Hematopoietic multipotent progenitor cell treated with erythropoietin and hydrocortisone succinate and interleukin-3 and kit ligand, for 15 days (in vitro differentiated cells): ENCODE measurements at regions not wholly inside any gene's neighbourhood (a gene's known extent, or its start where the extent isn't known, plus 50 kb on each side); places are given as distances from the start of the nearest gene placed in this dataset.

Experiments used
- DNase-seq: peaks from one replicate; pipeline ENCODE4 v3.0.0-alpha.2; 2015; ENCODE audit warnings: low spot score

DNA sequence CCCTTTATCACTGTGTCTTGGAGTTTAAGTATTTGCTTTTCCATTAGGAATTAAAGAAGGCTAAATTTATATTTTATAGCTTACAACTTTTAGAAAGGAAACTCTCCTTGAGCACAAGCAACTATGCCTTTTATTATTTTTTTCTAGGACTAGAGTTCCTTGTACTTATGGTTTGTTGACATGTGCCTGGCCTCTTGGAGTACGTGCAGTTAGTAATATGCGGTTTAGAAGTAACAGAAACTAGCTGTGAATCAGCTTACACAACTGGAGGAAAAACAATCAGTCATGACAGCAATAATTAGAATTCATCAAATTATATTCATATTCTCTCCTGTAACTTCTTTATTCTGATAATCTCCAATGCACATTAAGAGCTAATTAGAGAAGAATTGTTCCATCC is 428.7 kb downstream of the AEBP2 start:
- no peak for DNase-seq

DNA sequence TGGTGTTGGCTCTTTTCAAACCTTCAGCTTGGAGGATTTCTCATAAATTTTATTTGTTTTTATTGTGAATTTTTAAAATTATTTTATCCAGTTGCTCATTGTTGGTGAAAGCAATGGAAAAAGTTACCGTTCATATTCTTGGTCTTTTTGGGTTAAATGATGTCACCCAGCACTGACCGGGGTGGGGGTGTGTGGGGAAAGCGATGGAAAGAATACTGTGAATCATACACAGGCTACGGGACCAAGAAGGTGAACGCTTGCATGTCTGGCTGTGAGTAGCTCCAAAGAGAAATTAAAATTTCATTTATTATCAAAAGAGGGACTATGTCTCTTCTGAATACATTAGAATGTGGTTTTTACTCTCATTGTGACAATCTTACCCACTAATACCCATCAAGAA is 430.1 kb downstream of the AEBP2 start:
- DNase-seq, result no peak

DNA sequence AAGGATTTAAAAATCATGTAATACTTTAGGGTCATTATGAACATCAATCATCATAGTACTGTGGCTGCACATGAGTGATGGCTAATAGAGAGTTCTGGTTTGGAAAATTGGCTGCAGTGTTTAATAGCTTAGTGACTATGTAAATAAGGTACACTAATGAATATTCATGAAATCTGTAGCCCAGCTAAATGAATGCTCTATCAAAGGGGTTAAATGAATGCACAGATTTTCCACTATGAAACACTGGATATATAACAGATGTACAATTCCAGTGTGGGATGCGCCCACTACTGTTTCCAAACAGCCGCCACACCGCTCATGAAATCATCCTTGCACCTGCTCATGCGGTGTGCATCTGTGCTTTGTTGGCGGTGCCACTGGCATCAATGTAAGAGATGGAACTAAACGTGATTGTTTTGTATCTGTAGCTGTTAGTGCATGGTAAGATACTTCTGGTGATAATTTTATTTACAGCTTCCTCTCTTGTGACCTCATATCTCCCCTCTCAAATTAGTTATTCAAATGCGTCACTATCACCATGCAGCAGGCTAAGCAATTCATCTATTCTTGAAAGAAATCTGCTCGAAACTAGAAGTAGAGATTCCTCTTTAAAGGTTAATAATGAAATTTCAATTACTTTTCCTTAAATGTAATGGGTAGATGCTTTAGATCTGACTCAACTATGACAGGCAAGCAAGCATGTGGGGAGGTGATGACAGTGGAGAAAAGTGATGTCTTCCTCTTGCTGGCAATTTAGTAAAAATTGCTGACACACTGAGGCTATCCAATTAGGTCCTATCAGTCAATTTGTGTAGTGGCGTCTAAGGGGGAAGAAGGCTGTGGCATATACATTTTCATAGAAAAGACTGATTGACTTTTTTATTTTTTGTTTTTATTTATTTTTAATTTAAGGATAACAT is 433.6 kb downstream of the AEBP2 start:
- DNase-seq, result no peak

DNA sequence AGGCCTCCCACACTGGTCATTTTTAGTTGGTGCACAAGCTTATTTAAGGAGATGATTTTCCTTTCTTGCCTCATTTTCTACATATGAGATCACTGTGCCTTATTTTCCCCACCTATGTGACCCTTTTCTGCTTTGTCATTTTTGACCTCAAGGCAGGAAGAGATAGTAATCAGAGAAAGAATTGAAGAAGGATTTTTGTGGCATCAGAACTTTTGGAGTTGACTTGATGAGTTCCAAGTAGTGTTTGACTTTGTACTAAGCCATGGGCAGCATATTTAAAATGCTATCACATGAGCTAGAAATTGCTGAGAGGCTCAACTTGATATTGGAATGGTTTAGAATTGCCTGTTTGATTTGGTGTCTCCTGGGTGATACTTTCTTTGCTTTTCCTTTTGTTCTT is 440.8 kb downstream of the AEBP2 start:
- no peak for DNase-seq

DNA sequence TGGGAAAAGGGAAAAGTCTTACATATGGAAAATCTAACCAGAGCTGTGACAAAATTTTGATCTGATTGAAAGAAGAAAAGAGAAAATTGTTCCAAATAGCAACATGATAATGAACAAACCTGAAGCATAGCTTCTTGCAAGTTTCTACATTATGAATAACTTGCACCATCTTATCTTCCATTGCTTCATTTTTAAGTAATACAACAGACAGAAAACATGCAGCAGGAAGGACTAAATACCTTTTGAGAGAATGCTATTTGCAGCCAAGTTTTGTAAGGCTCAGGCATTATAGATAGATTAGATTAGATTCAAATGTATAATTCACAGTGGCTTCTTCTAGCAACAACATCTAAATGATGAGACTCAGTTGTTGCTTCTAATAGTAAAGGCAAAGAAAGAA is 441.4 kb downstream of the AEBP2 start:
- DNase-seq, result no peak

DNA sequence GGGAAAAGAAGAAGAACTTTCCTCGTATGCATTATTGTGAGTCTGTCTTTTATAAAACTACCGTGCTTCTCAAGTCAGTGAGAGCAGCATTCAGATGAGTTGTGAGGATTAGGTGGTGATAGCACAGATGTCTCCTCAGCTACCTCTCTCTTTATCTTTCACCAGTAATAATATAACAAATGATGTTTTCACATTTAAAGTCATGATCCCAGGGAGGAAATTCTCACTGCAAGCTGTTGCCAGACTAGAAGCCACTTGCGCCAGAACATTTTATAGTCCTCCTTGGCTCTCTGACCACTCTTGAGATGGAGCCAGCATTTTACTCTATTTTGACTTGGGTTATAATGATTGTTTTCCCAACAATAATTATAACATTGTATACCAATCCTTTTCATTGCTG is 443.1 kb downstream of the AEBP2 start:
- DNase-seq, result no peak

DNA sequence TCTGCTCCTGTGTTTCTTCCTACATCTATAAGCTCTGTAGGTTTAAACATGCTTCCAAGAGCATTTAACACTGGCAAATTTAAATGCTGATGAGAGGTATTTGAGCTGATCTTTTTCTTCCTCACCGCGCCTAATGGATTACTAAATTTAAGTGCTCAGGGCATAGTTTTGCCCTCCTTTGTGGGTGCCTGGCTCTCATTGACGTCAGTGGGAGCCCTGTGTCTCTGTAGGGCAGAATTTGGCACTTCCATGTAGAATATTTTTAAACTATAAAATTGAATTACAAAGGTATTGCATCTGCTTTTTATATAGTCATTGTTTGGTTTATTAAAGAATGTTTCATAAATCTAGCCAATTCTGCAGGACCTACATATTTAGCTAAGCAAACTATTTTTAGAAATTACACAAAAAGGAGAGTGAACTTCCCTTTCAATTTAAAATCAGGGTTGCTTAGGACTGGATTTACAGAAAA is 444.8 kb downstream of the AEBP2 start:
- no peak for DNase-seq

DNA sequence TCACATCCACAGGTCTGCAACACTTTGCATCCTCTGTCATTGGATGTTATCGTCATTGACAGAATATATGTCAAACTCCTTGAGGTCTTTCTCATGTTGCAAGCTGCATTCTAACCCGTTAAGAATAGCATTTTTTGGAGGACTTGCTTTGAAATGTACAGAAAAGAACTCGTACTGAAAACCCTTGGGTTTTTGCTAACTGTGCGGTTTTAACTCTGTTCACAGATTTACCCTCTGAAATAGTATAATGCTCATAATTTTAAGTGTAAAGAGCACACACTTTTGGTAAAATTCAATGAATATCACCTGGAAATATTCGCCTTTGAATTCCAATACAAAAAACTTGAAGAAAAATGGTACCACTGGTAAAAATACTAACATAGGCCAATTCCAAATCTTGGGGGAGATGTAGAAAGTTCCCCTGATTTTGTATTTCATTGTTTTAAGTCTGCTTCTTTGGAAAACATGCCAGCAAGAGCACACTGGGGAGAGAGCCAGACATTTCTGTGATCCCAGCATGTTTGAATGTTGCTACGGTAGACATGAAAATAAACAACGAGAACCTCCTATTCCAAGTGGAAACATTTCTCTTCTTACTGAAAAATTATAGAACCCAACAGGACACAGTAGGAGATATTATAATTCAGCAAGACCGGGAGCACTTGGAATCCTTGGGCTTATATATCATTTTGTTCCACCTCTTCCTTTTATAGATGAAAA is 446.0 kb downstream of the AEBP2 start:
- DNase-seq, result no peak

DNA sequence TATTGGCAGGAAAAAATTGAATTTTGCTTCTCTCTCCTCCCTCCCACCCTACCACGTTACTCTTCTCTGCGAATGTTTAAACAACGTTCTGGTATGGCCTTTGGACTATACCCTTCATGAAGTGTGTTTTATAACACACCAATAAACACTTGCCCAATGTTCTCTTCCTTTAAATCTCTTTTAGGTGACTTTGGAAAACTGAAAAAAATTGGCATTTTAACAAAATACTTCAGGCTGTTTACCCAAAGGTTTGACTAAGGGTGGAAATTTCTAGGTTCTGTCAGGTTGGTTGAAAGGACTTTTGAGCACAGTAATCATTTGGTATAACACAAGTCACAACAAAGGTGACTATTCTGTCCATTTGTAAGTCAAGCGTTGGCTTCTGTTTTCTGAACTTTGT is 446.8 kb downstream of the AEBP2 start:
- no peak for DNase-seq

DNA sequence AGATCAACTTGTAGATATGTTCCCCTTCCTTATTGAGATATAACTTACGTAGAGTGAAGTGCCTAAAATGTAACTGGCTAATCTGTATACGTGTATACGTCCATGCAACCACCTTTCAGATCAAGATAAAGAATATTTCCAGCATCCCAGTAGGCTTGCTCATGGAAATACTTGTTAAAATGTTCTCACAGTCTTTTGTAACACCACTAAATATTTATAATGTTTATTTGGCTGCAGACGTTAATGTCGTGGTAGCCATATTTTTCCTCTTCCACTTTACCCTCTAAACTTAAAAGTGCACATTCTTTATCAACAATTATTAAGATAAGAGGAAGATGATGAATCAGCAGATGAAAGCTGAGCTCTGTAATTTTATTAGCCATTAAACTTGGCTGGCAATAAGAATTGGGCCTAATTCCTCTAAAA is 447.4 kb downstream of the AEBP2 start:
- DNase-seq, result no peak

DNA sequence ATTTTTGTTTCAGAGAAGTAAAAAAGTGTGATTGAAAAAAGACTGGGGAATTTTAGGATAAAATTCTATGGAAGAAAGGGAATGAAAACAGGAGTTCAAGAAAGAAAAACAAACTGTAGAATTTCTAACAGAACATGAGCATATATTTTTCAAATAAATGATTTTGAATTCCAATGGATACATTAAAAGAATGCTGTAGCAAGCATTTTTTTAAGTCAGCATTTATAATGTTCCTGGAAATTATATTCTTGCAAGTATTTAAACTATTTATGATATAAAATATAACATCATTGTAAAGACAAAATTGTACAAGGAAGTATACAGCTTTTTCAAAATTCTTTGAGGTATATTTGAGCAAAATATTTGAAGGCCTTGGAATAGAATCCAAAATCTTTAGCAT is 450.7 kb downstream of the AEBP2 start:
- no peak for DNase-seq

DNA sequence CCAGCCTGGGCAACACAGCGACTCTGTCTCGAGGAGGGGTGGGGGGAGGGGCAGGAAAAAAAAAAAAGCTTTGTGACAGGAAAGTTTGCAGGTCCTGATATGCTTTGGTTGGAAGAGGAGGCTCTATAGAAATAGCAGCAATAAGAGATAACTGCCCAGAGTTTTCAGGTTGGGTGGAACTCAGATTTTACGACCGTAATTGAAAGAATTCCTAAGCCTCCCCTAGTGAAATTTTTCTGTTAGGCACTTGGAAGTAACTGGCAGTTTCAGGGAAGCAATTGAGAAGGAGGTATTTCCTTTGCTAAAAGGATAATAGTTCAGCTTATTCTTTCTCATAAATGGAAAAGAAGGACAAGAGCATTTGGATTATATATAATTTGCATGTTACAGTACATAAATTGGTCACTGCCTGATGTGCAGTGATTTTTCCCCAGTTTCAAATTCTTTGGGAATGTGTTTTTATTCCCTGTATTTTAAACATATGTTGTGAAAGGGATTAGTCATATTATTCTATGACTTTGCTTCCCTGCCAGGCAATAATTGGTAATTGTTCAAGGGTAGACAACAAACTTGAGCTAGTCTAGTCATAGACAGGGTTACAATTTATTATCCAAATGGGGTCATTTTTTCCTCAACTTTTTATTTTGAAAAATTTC is 452.8 kb downstream of the AEBP2 start:
- DNase-seq, result no peak

DNA sequence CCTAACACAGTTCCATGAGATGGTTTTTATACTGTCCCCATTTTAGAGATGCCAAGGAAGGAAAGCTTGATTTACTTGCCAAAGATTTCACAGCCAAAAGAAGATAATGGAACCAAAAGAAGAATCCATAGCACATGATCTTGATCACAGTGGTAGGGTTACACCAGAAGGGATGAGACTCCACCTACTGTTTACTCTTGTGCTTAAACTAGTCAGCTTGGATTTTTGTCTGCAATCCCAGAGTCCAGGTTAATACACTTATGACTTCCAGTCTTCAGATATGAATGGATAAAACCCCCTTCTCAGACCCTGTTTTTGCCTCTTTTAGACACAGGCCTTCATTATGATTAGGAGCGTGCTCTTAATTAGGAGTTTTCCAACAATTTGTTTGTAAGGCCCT is 454.2 kb downstream of the AEBP2 start:
- no peak for DNase-seq

DNA sequence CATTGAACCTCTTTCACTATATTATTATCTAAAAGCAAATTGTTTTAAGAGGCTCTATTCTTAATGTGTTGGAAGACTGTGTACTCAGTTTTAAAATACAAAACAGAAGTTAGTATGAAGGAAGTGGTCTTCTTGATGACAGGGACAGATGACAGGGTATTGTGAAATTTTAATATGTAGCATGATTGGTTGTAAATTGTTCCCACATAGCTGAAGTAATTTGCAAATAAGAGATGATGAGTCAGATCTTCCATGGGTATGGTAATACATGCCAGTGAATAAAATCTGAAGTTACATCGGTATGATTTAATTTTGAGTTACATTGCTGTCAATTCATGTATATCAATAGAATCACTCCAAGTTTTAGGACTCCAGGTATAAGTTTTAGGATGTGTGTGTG is 454.8 kb downstream of the AEBP2 start:
- DNase-seq, result no peak

DNA sequence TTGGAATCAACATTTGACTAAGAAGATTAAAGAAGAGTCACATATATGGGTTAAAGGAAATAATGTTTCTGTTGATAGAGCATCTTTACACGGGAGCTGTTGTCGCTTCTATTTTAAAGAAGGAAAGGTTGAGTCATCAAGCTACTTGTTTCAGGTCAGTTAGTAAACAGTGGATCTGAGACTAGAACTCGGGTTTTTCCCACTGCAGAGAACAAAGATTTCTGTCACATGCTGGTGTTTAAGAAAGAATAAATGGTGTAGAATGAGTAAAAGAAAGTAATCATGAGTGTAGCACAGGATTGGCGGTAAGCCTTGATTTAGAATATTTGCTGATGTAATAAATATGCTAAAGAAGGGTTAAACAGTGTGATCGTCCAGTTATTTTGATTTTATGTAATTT is 455.5 kb downstream of the AEBP2 start:
- DNase-seq, result no peak

DNA sequence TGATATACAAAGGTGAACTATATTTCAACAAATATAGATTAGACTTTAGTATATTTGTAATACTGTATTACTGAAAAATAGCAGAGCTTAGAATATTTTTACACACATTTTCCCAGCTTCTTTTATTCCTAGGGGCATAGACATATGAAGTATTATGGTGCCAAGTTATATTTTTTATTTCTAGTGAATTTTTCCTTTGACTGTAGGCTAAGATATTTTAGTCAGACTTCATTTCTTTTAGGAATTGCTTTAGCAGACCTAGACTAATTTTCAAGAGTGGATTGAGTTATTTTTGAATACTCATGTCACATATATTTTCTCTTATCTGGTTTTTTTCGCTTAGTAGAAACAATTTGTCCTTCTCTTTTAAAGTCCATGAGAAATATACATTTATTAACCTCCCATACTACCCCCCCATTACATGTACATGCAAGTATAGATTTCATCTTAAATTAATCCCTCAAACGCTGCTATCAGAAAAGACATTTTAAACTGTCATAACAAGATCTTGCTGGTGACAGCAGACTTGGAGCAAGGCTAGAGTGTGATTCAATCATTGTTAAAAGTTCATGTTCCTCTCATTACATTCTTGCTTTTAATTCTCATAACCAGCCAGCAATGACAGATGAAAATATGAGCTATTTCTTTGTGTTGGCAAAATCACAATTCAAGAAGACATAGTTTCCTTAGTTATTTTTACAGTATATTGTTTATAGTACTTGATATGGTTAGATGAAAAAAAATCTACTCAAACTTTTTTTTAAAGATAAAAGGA is 456.1 kb downstream of the AEBP2 start:
- no peak for DNase-seq

DNA sequence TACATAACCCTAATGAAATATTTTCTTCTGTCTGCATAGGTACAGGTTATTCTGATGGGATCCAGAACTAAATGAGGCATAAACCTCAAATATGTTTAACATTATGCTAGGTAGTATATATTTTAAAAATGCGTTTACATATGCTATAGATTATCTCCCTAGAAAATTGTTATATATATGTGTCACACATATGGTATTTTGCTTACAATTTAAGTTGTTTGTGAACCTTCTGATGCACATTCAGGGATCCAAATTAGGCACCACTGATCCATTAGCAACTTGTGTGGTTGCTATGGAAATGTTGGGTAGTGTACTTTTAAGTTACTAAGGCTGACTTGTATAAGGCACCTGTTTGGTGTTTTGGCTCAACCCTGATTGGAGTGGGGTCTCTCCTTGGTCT is 456.7 kb downstream of the AEBP2 start:
- no peak for DNase-seq

DNA sequence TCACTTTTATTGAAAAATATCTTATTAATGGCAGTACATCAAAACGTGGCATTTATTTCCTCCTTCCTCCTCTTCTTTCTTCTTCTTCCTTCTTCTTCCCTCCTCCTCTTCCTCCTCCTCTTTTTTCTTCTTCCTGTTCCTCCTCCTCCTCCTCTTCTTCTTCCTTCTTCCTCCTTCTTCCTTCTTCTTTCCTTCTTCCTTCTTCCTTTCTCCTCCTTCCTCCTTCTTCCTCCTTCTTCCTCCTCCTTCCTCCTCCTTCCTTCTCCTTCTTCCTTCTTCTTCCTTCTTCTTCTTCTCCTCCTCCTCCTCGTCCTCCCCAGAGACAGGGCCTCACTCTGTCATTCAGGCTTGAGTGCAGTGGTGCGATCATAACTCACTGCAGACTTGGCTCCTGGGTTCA is 457.2 kb downstream of the AEBP2 start:
- no peak for DNase-seq

DNA sequence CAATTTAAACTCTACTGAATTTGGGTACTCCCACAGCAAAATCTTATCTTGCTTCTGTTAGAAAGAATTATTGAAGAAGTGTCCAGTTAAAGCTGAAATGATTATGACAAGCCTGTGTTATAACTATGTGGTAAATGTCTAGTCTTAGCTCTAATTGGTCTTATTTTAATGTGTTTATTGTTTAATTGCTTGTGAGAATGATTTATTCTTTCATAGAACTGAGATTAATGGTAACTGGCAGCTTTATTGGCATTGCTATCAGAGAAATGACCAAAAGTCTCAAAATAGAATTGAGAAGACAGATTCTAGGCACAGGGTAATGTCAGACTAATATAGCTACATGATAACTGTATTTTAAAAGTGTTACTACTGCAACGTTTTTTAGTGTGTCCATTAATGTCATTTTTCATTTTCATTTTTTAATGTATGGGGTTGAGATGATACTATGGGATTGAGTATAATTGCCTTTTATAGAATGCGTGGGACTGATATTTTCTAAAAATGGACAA is 458.7 kb downstream of the AEBP2 start:
- DNase-seq, result no peak

DNA sequence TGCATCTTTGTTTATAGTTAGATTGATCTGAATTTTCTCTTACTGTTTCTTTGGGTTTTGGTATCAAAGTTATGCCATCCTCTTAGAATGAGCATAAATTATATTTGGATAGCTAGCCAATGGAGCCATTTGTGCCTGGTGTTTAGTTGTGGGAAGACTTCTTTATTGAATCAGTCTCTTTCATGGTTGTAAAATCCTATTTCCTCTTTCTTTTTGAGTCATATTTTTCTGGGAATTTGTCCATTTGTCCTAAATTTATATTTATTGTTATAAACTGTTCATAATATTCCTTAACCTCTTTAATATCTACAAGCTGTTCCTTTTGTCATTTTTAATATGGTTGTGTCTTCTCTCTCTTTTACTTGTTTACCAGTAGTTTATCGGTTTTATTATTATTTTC is 462.5 kb downstream of the AEBP2 start:
- DNase-seq, result no peak

DNA sequence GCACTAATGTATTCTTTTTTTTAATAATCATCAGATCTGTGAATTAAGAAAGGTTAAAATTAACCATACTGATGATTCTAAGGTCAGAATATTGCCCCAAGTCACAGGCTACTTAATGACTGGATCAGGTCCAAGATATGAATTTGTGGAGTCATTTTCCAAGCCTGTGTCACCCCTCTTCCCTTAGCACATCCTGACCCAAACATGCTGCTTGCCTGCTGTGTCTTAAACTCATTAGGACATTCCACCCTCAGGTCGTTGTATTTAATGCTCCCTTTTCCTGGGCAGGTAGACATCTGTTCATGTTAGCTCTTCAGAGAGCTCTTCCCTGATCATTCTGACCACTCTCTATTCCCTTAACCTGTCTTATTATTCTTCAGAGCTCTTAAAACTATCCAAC is 463.5 kb upstream of the PDE3A start:
- no peak for DNase-seq

DNA sequence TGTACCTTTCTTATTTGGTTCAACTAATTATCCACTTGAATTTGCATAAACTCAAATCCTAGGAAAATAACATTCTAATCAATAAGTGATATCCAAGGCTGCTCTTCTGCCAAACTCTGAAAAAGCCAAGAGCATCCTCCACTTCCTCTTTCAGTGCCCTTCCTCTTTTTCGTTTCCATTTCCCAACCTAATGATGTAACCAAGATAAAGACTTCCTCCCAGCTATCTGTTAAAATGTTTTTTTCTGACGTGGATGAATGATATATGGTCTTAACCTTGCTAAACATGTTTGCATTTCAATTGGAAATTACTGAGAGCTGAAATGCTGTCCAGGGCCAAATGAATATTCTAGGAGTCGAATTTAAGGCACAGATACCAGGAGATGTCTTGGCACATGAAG is 459.5 kb upstream of the PDE3A start:
- no peak for DNase-seq
